PC-3 (cell line): ENCODE measurements at regions not wholly inside any gene's neighbourhood (a gene's known extent, or its start where the extent isn't known, plus 50 kb on each side); places are given as distances from the start of the nearest gene placed in this dataset.

Experiments
- ATAC-seq: fragments of 200-7000 bp; cut with Tn5 transposase; 2 replicates; pipeline ENCODE4 v1.9.1; 2020; ENCODE audit warnings: mild to moderate bottlenecking, moderate library complexity
- BruUV-seq: library from RNA; stranded (reverse); fragments of 400-500 nt; replicated peaks from 2 replicates; lab custom pipeline; 2021; lab: Mats Ljungman, UMichigan
- CTCF ChIA-PET: fragments of 300-600 bp; sonication (Branson Sonifier 250); formaldehyde crosslinking; loops from one replicate; lab custom pipeline; 2022; ENCODE audit warnings: antibody characterized with exemption; lab: Charles Lee
- POLR2A ChIA-PET: fragments of 300-600 bp; sonication (Branson Sonifier 250); formaldehyde crosslinking; loops from one replicate; lab custom pipeline; 2022; ENCODE audit warnings: antibody characterized with exemption; ENCODE audit not compliant: unreplicated experiment; lab: Charles Lee
- DNase-seq: peaks from one replicate; pipeline ENCODE4 v3.0.0-alpha.2; 2015
- H2AFZ ChIP-seq: fragments of 300-600 bp; sonication (generic); 2 replicates; pipeline ENCODE4 v1.6.0; 2016; ENCODE audit warnings: antibody characterized with exemption, low read length
- H3F3A ChIP-seq: fragments of 300-600 bp; sonication (generic); one replicate; pipeline ENCODE4 v1.6.0; 2017; ENCODE audit warnings: antibody characterized with exemption, low read length, control low read depth, mild to moderate bottlenecking; ENCODE audit not compliant: unreplicated experiment
- H3K27ac ChIP-seq: fragments of 300-600 bp; sonication (generic); 2 replicates; pipeline ENCODE4 v1.5.1; 2016; ENCODE audit warnings: mild to moderate bottlenecking, low read length
- H3K27me3 ChIP-seq: fragments of 300-600 bp; sonication (generic); 2 replicates; pipeline ENCODE4 v1.6.1; 2016; ENCODE audit warnings: low read length, mixed read lengths
- H3K36me3 ChIP-seq: fragments of 300-600 bp; sonication (generic); 2 replicates; pipeline ENCODE4 v1.6.1; 2016; ENCODE audit warnings: low read depth, mixed run types, low read length, mixed read lengths
- H3K4me1 ChIP-seq: fragments of 300-600 bp; sonication (generic); 2 replicates; pipeline ENCODE4 v1.5.1; 2016; ENCODE audit warnings: low read length; ENCODE audit not compliant: insufficient read depth
- H3K4me2 ChIP-seq: fragments of 300-600 bp; sonication (generic); 2 replicates; pipeline ENCODE4 v1.6.0; 2016; ENCODE audit warnings: low read length
- H3K4me3 ChIP-seq: fragments of 300-600 bp; sonication (generic); 2 replicates; pipeline ENCODE4 v1.5.1; 2016; ENCODE audit warnings: mild to moderate bottlenecking, low read length, mixed read lengths
- H3K79me2 ChIP-seq: fragments of 300-600 bp; sonication (generic); 2 replicates; pipeline ENCODE4 v1.6.1; 2017; ENCODE audit warnings: low read length, mixed read lengths
- H3K9ac ChIP-seq: fragments of 300-600 bp; sonication (generic); 2 replicates; pipeline ENCODE4 v1.6.0; 2016; ENCODE audit warnings: mild to moderate bottlenecking, low read length
- H3K9me2 ChIP-seq: fragments of 300-600 bp; sonication (generic); replicated peaks from 2 replicates; pipeline ENCODE4 v1.6.1; 2016; ENCODE audit warnings: mixed run types, low read length, mixed read lengths
- H3K9me3 ChIP-seq: fragments of 300-600 bp; sonication (generic); 2 replicates; pipeline ENCODE4 v1.6.1; 2016; ENCODE audit warnings: low read length, mixed read lengths
- H4K20me1 ChIP-seq: fragments of 300-600 bp; sonication (generic); 2 replicates; pipeline ENCODE4 v1.6.1; 2016; ENCODE audit warnings: low read length, mixed read lengths
- EZH2 ChIP-seq: fragments of 300-600 bp; sonication (generic); IDR thresholded peaks from one replicate; pipeline ENCODE4 v1.6.1; 2017; ENCODE audit warnings: antibody characterized with exemption, mild to moderate bottlenecking, low read length; ENCODE audit not compliant: unreplicated experiment
- EZH2phosphoT487 ChIP-seq: fragments of 300-600 bp; sonication (generic); IDR thresholded peaks from 2 replicates; pipeline ENCODE4 v1.6.1; 2018; ENCODE audit warnings: mild to moderate bottlenecking, antibody characterized with exemption, low read length, borderline replicate concordance
- intact Hi-C: fragments of 100-400 bp; cut with micrococcal nuclease; formaldehyde crosslinking; loops from 2 replicates; pipeline ENCODE4 v1.9.0; 2023
- TF ChIP-seq, protein P1 (sequence below): fragments of 300-600 bp; sonication (generic); conservative IDR thresholded peaks from 2 replicates; pipeline ENCODE4 v1.5.1; 2017; ENCODE audit warnings: antibody characterized with exemption, low read depth, mild to moderate bottlenecking, low read length

GRCh38 chr7:135858851-135859250 lies 110.2 kb upstream of the FAM180A start:
- intact Hi-C loops, result no loop called here
- TF ChIP-seq EZH2, result no peak
- TF ChIP-seq EZH2phosphoT487, result no peak
- TF ChIP-seq, protein P1, sequence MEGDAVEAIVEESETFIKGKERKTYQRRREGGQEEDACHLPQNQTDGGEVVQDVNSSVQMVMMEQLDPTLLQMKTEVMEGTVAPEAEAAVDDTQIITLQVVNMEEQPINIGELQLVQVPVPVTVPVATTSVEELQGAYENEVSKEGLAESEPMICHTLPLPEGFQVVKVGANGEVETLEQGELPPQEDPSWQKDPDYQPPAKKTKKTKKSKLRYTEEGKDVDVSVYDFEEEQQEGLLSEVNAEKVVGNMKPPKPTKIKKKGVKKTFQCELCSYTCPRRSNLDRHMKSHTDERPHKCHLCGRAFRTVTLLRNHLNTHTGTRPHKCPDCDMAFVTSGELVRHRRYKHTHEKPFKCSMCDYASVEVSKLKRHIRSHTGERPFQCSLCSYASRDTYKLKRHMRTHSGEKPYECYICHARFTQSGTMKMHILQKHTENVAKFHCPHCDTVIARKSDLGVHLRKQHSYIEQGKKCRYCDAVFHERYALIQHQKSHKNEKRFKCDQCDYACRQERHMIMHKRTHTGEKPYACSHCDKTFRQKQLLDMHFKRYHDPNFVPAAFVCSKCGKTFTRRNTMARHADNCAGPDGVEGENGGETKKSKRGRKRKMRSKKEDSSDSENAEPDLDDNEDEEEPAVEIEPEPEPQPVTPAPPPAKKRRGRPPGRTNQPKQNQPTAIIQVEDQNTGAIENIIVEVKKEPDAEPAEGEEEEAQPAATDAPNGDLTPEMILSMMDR, result no peak
- no peaks in the 10 kb centered on the region for H3K9me3 ChIP-seq
- H3K79me2 ChIP-seq, result no peaks in the 10 kb centered on the region
- no peak overlapping the region for H2AFZ ChIP-seq
- H3K4me2 ChIP-seq, result no peak overlapping the region
- H3K27me3 ChIP-seq, result no peaks in the 10 kb centered on the region
- no TSS peak for BruUV-seq
- DNase-seq (no peak), ATAC-seq (no peak)
- no peaks in the 10 kb centered on the region for H3K36me3 ChIP-seq
- peaks cover 28% of the 10 kb centered on the region for H3K4me1 ChIP-seq
- no peak overlapping the region for H3K27ac ChIP-seq
- no peaks in the 10 kb centered on the region for H4K20me1 ChIP-seq
- H3K9ac ChIP-seq, result no peak overlapping the region
- H3F3A ChIP-seq, result no peaks in the 10 kb centered on the region
- no peaks in the 10 kb centered on the region for H3K9me2 ChIP-seq
- ChIA-PET CTCF (no interaction called here), POLR2A (no interaction called here)
- no peak overlapping the region for H3K4me3 ChIP-seq

DNA sequence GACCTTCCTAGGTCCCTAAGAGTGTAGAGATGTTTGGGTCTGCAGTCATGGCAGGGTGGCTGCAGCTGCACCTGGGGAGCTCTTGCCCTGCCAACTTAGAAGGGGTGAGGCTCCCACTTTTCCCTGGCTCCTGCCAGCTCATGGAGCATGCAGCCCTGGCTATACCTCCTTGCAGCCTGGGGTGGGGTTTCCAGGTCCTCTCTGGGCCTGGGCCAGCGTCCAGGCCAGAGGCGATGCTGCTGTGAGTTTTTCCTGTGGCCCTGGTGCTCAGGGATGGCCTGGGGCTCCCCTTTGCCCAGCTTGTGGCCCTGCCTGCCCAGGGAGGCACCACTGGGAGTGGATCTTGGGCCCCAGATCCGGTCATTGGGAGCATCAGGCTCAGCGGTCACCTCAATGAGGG lies 109.8 kb upstream of the FAM180A start:
- Histone ChIP-seq H3K4me2 (no peak overlapping the region), H3F3A (no peaks in the 10 kb centered on the region), H3K4me1 (peaks cover 31% of the 10 kb centered on the region), H3K27me3 (no peaks in the 10 kb centered on the region), H3K9me2 (no peaks in the 10 kb centered on the region), H3K79me2 (no peaks in the 10 kb centered on the region), H3K9me3 (no peaks in the 10 kb centered on the region), H3K4me3 (no peak overlapping the region), H4K20me1 (no peaks in the 10 kb centered on the region), H3K27ac (no peak overlapping the region), H3K9ac (no peak overlapping the region), H2AFZ (no peak overlapping the region), H3K36me3 (no peaks in the 10 kb centered on the region)
- BruUV-seq, result no TSS peak
- ChIA-PET POLR2A (no interaction called here), CTCF (no interaction called here)
- DNase-seq, result no peak
- intact Hi-C loops, result no loop called here
- no peak for ATAC-seq
- TF ChIP-seq EZH2phosphoT487 (no peak), EZH2 (no peak)
- TF ChIP-seq, protein P1, result no peak

GRCh38 chr7:135857519-135858274 lies 109.1 kb upstream of the FAM180A start:
- peaks cover 35% of the 10 kb centered on the region for H3K4me1 ChIP-seq
- ChIA-PET CTCF (no interaction called here), POLR2A (no interaction called here)
- no peak for TF ChIP-seq EZH2phosphoT487
- TF ChIP-seq EZH2, result no peak
- TF ChIP-seq, protein P1, result no peak
- no peaks in the 10 kb centered on the region for H3K9me2 ChIP-seq
- ATAC-seq, result no peak
- no peaks in the 10 kb centered on the region for H4K20me1 ChIP-seq
- no peak overlapping the region for H3K9ac ChIP-seq
- H3K27ac ChIP-seq, result peak overlapping the region; percentile 53
- H3K4me2 ChIP-seq, result no peak overlapping the region; the same call in 1 of the 2 replicates
- H3K27me3 ChIP-seq, result no peaks in the 10 kb centered on the region
- DNase-seq, result no peak
- no peaks in the 10 kb centered on the region for H3K79me2 ChIP-seq
- H3K9me3 ChIP-seq, result no peaks in the 10 kb centered on the region
- BruUV-seq, result no TSS peak
- H3K4me3 ChIP-seq, result no peak overlapping the region
- no peak overlapping the region for H2AFZ ChIP-seq
- intact Hi-C loops, result no loop called here
- H3K36me3 ChIP-seq, result no peaks in the 10 kb centered on the region
- H3F3A ChIP-seq, result no peaks in the 10 kb centered on the region
